ENCODE measurements at regions not wholly inside any gene's neighbourhood (a gene's known extent, or its start where the extent isn't known, plus 50 kb on each side); places are given as distances from the start of the nearest gene placed in this dataset.

DNA sequence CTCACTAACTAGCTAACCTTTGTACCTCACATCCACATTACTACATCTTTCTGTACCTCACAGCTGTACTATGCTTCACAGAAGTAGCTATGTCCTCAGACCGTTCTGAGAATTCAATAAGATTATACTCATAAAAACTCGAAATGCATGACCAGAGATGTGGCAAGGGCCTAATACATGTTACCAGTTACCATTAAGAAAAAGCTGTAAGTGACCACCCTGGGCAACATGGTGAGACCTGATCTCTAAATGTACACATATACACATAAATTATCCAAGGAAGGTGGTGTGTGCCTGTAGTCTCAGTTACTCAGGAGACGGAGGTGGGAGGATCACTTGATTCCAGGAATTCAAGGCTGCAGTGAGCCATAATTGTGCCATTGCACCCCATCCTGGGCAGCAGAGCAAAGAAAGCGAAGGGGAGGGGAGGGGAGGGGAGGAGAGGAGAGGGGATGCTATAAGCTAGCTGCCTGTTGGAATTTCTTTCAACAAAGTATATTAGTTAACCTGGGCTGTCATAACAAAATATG is 482.6 kb upstream of the ZNF717 start:
- intact Hi-C loops (cut with micrococcal nuclease): no loop called here
- Histone ChIP-seq H4K20me1 (ENCODE audit: insufficient read depth, low read length) (no peaks in the 10 kb centered on the region), H3K9me3 (replicated peaks in 1 of 2; ENCODE audit: control insufficient read depth in 1 of 2, insufficient read depth in 1 of 2, low read length in 2 of 2) (peaks cover 0 to 4% of the 10 kb centered on the region in 2 donors), H3K27ac (ENCODE audit: low read depth in 1 of 2, low read length in 2 of 2) (no peak overlapping the region), H2AFZ (ENCODE audit: insufficient read depth, low read depth, low read length, poor library complexity, severe bottlenecking) (no peak overlapping the region), H3K36me3 (replicated peaks in 1 of 2; ENCODE audit: control insufficient read depth in 1 of 2, insufficient read depth in 2 of 2, low read length in 2 of 2) (no peaks in the 10 kb centered on the region), H3K4me3 (replicated peaks in 1 of 3; ENCODE audit: low read depth in 2 of 3, low read length in 3 of 3) (no peak overlapping the region), H3K9ac (ENCODE audit: insufficient read depth, low read length, poor library complexity, severe bottlenecking) (no peak overlapping the region), H3K4me1 (ENCODE audit: control insufficient read depth in 1 of 2, insufficient read depth in 2 of 2, low read length in 2 of 2) (no peaks in the 10 kb centered on the region), H3K4me2 (replicated peaks; ENCODE audit: extremely low read depth, low read length, poor library complexity, severe bottlenecking) (no peak overlapping the region), H3K79me2 (ENCODE audit: insufficient read depth, low read length) (no peaks in the 10 kb centered on the region), H3K27me3 (ENCODE audit: control insufficient read depth in 2 of 2, insufficient read depth in 2 of 2, low read length in 2 of 2) (no peaks in the 10 kb centered on the region)
- Mint-ChIP-seq H3K4me3 (no peak overlapping the region), H3K36me3 (no peaks in the 10 kb centered on the region), H3K9me3 (peaks cover 0 to 4% (median 0%) of the 10 kb centered on the region in 7 donors), H3K4me1 (no peaks in the 10 kb centered on the region), H3K27ac (peak overlapping the region in 1 of 7 donors; percentile 2), H3K27me3 (ENCODE audit: low read depth in 3 of 3) (peaks cover 0 to 2% (median 0%) of the 10 kb centered on the region in 3 donors)
- no peak for DNase-seq
- TF ChIP-seq, protein P1, sequence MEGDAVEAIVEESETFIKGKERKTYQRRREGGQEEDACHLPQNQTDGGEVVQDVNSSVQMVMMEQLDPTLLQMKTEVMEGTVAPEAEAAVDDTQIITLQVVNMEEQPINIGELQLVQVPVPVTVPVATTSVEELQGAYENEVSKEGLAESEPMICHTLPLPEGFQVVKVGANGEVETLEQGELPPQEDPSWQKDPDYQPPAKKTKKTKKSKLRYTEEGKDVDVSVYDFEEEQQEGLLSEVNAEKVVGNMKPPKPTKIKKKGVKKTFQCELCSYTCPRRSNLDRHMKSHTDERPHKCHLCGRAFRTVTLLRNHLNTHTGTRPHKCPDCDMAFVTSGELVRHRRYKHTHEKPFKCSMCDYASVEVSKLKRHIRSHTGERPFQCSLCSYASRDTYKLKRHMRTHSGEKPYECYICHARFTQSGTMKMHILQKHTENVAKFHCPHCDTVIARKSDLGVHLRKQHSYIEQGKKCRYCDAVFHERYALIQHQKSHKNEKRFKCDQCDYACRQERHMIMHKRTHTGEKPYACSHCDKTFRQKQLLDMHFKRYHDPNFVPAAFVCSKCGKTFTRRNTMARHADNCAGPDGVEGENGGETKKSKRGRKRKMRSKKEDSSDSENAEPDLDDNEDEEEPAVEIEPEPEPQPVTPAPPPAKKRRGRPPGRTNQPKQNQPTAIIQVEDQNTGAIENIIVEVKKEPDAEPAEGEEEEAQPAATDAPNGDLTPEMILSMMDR (IDR thresholded peaks at IDR 0.05): no peak
- 70% methylated on average over 2 of the region's 4 CpGs for WGBS (ENCODE audit: insufficient coverage)

DNA sequence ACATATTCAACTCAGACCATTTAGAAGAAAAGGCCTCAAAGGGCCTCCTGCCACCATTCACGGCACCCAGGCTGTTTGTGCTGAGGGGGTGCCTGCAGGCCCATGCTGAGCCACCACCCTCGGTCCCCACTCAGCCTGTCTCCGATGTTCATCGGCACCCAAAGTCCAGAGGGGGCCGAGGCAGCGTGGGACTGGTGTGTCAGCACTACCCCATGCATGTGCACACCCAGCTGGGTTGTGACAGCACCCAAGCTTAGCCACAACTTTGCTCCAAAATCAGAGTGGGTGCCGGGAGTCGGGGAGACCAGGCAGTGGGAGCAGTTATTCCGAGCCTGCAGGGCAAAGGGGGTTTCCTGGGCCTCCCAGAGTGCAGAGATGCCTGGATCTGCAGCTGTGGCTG is 508.5 kb upstream of the ZNF717 start:
- no peak for DNase-seq
- H3K9me3 ChIP-seq (replicated peaks in 1 of 2; ENCODE audit: control insufficient read depth in 1 of 2, insufficient read depth in 1 of 2, low read length in 2 of 2): peaks cover 12 to 17% of the 10 kb centered on the region in 2 donors
- Mint-ChIP-seq H3K36me3 (no peaks in the 10 kb centered on the region), H3K9me3 (peaks cover 0 to 5% (median 2%) of the 10 kb centered on the region in 7 donors), H3K27me3 (ENCODE audit: low read depth in 3 of 3) (no peaks in the 10 kb centered on the region), H3K4me3 (no peak overlapping the region), H3K4me1 (no peaks in the 10 kb centered on the region), H3K27ac (no peak overlapping the region)
- no peak overlapping the region for H3K27ac ChIP-seq (ENCODE audit: low read depth in 1 of 2, low read length in 2 of 2)
- TF ChIP-seq, protein P1 (IDR thresholded peaks at IDR 0.05): no peak
- H3K4me3 ChIP-seq (replicated peaks in 1 of 3; ENCODE audit: low read depth in 2 of 3, low read length in 3 of 3): no peak overlapping the region
- H3K4me1 ChIP-seq (ENCODE audit: control insufficient read depth in 1 of 2, insufficient read depth in 2 of 2, low read length in 2 of 2): no peaks in the 10 kb centered on the region
- no peak overlapping the region for H2AFZ ChIP-seq (ENCODE audit: insufficient read depth, low read depth, low read length, poor library complexity, severe bottlenecking)
- no peaks in the 10 kb centered on the region for H3K36me3 ChIP-seq (replicated peaks in 1 of 2; ENCODE audit: control insufficient read depth in 1 of 2, insufficient read depth in 2 of 2, low read length in 2 of 2)
- H3K4me2 ChIP-seq (replicated peaks; ENCODE audit: extremely low read depth, low read length, poor library complexity, severe bottlenecking): no peak overlapping the region
- 83% methylated on average over 8 of the region's 9 CpGs for WGBS (ENCODE audit: insufficient coverage)
- intact Hi-C loops (cut with micrococcal nuclease): no loop called here
- H3K9ac ChIP-seq (ENCODE audit: insufficient read depth, low read length, poor library complexity, severe bottlenecking): no peak overlapping the region
- no peaks in the 10 kb centered on the region for H4K20me1 ChIP-seq (ENCODE audit: insufficient read depth, low read length)
- H3K79me2 ChIP-seq (ENCODE audit: insufficient read depth, low read length): no peaks in the 10 kb centered on the region
- H3K27me3 ChIP-seq (ENCODE audit: control insufficient read depth in 2 of 2, insufficient read depth in 2 of 2, low read length in 2 of 2): no peaks in the 10 kb centered on the region
